H1 (cell line): ENCODE measurements at regions not wholly inside any gene's neighbourhood (a gene's known extent, or its start where the extent isn't known, plus 50 kb on each side); places are given as distances from the start of the nearest gene placed in this dataset.

Source experiments
- CTCF ChIA-PET: fragments of 300-600 bp; sonication (Branson Sonifier 250); formaldehyde crosslinking; loops from one replicate; lab custom pipeline; 2021; ENCODE audit not compliant: partially characterized antibody; lab: Charles Lee
- POLR2A ChIA-PET: fragments of 300-600 bp; sonication (Branson Sonifier 250); formaldehyde crosslinking; loops from one replicate; lab custom pipeline; 2021; ENCODE audit warnings: inconsistent platforms; ENCODE audit not compliant: partially characterized antibody; lab: Charles Lee
- DNase-seq, 2 experiments: peaks; one replicate each; pipeline versions ENCODE4 v3.0.0 to v3.0.0-alpha.2; 2010 to 2022; ENCODE audit warnings: low spot score in 2 of 2, low read depth in 1 of 2, mixed read lengths in 1 of 2
- FAIRE-seq: peaks from 2 replicates; lab custom pipeline; 2011; peaks lifted over from hg19 to GRCh38; lab: Jason Lieb, UNC
- H2AFZ ChIP-seq: 2 replicates; pipeline ENCODE4 v1.8.1; 2012; ENCODE audit warnings: low read length, inconsistent platforms
- H2AK5ac ChIP-seq: 2 replicates; pipeline ENCODE4 v1.6.1; 2013; ENCODE audit warnings: low read depth, low read length
- H2BK120ac ChIP-seq: replicated peaks from 2 replicates; pipeline ENCODE3; 2013; ENCODE audit warnings: low read depth, low read length, inconsistent platforms
- H2BK12ac ChIP-seq: 2 replicates; pipeline ENCODE4 v1.6.1; 2013; ENCODE audit warnings: low read depth, low read length
- H2BK15ac ChIP-seq: 2 replicates; pipeline ENCODE4 v1.6.1; 2013; ENCODE audit warnings: low read length
- H2BK20ac ChIP-seq: 2 replicates; pipeline ENCODE4 v1.6.1; 2013; ENCODE audit warnings: low read length
- H2BK5ac ChIP-seq: 2 replicates; pipeline ENCODE4 v1.6.1; 2013; ENCODE audit warnings: low read depth, low read length
- H3K14ac ChIP-seq: 2 replicates; pipeline ENCODE4 v1.6.1; 2013; ENCODE audit warnings: inconsistent platforms; ENCODE audit not compliant: insufficient read length
- H3K18ac ChIP-seq: 2 replicates; pipeline ENCODE4 v1.6.1; 2013; ENCODE audit warnings: low read length; ENCODE audit errors: extremely low read depth
- H3K23ac ChIP-seq: 2 replicates; pipeline ENCODE4 v1.6.1; 2013; ENCODE audit warnings: inconsistent platforms; ENCODE audit not compliant: insufficient read length
- H3K23me2 ChIP-seq: 2 replicates; pipeline ENCODE4 v1.6.1; 2013; ENCODE audit warnings: low read depth, low read length
- H3K27ac ChIP-seq: 2 replicates; pipeline ENCODE4 v1.6.1; 2011; ENCODE audit warnings: low read depth, low read length, inconsistent platforms
- H3K27me3 ChIP-seq, 4 experiments: replicated peaks in 1 of 4; 1 replicate in 1 of 4; 2 replicates in 3 of 4; pipeline versions ENCODE4 v1.6.1 to v1.8.1; 2011 to 2013; ENCODE audit warnings: low read length in 3 of 4, mild to moderate bottlenecking in 3 of 4, inconsistent platforms in 2 of 4, mixed read lengths in 2 of 4, moderate library complexity in 1 of 4; ENCODE audit not compliant: control insufficient read depth in 3 of 4, insufficient read depth in 3 of 4; ENCODE audit errors: extremely low read depth in 1 of 4
- H3K36me3 ChIP-seq, 4 experiments: 2 replicates each; pipeline versions ENCODE4 v1.6.1 to v1.8.1; 2011 to 2013; ENCODE audit warnings: mild to moderate bottlenecking in 4 of 4, low read length in 3 of 4, moderate library complexity in 2 of 4, control low read depth in 1 of 4, inconsistent platforms in 1 of 4; ENCODE audit not compliant: insufficient read depth in 4 of 4, control insufficient read depth in 2 of 4
- H3K4ac ChIP-seq: replicated peaks from 2 replicates; pipeline ENCODE3; 2013; ENCODE audit warnings: low read length, low read depth, mixed read lengths, inconsistent platforms; ENCODE audit not compliant: insufficient read length
- H3K4me1 ChIP-seq, 4 experiments: replicated peaks in 1 of 4; 1 replicate in 1 of 4; 2 replicates in 3 of 4; pipeline versions ENCODE4 v1.6.1 to v1.8.1; 2011 to 2013; ENCODE audit warnings: low read length in 3 of 4, inconsistent platforms in 2 of 4, mixed read lengths in 1 of 4; ENCODE audit not compliant: insufficient read depth in 4 of 4, control insufficient read depth in 3 of 4
- H3K4me2 ChIP-seq, 2 experiments: 2 replicates each; pipeline versions ENCODE4 v1.6.1 to v1.8.1; 2011 to 2013; ENCODE audit warnings: low read depth in 2 of 2, low read length in 2 of 2, control low read depth in 1 of 2, inconsistent platforms in 1 of 2, mild to moderate bottlenecking in 1 of 2; ENCODE audit not compliant: insufficient read depth in 1 of 2
- H3K4me3 ChIP-seq, 4 experiments: fragments of 200-600, 300-600 bp in 1 of 4; sonication (generic), shearing (Covaris generic), sonication (Bioruptor Twin) in 1 of 4; 2 replicates each; pipeline versions ENCODE4 v1.5.1 to v1.8.1; 2011 to 2016; ENCODE audit warnings: low read length in 4 of 4, low read depth in 3 of 4, control low read depth in 2 of 4, inconsistent platforms in 2 of 4, mild to moderate bottlenecking in 2 of 4, mixed read lengths in 1 of 4, moderate library complexity in 1 of 4; ENCODE audit not compliant: insufficient read depth in 2 of 4; ENCODE audit errors: extremely low read depth in 1 of 4
- H3K56ac ChIP-seq: replicated peaks from 2 replicates; pipeline ENCODE3; 2013; ENCODE audit warnings: low read depth, mild to moderate bottlenecking, mixed read lengths, low read length, inconsistent platforms; ENCODE audit not compliant: insufficient read length
- H3K79me1 ChIP-seq: 2 replicates; pipeline ENCODE4 v1.6.1; 2013; ENCODE audit warnings: low read depth, low read length, control low read depth
- H3K79me2 ChIP-seq, 2 experiments: 2 replicates each; pipeline versions ENCODE4 v1.6.1 to v1.8.1; 2012 to 2013; ENCODE audit warnings: low read length in 2 of 2, mild to moderate bottlenecking in 2 of 2, inconsistent platforms in 1 of 2; ENCODE audit not compliant: insufficient read depth in 2 of 2, control insufficient read depth in 1 of 2
- H3K9ac ChIP-seq, 4 experiments: replicated peaks in 1 of 4; 1 replicate in 1 of 4; 2 replicates in 3 of 4; pipeline versions ENCODE4 v1.6.1 to v1.8.1; 2011 to 2013; ENCODE audit warnings: low read depth in 3 of 4, low read length in 3 of 4, control low read depth in 2 of 4, mild to moderate bottlenecking in 2 of 4, moderate library complexity in 2 of 4, inconsistent platforms in 1 of 4; ENCODE audit errors: extremely low read depth in 1 of 4
- H3K9me3 ChIP-seq, 2 experiments: 2 replicates each; pipeline versions ENCODE4 v1.6.1 to v1.8.1; 2012 to 2013; ENCODE audit warnings: mild to moderate bottlenecking in 2 of 2, moderate library complexity in 2 of 2, control low read depth in 1 of 2, inconsistent platforms in 1 of 2, low read depth in 1 of 2, low read length in 1 of 2, mixed read lengths in 1 of 2; ENCODE audit not compliant: insufficient read depth in 2 of 2
- H4K20me1 ChIP-seq, 2 experiments: replicated peaks in 1 of 2; 2 replicates each; pipeline versions ENCODE3 to v1.8.1; 2011 to 2013; ENCODE audit warnings: inconsistent platforms in 2 of 2, low read length in 2 of 2, mild to moderate bottlenecking in 1 of 2; ENCODE audit not compliant: insufficient read depth in 2 of 2, control insufficient read depth in 1 of 2
- H4K5ac ChIP-seq: 2 replicates; pipeline ENCODE4 v1.6.1; 2013; ENCODE audit warnings: low read length, low read depth, mixed read lengths, inconsistent platforms; ENCODE audit not compliant: insufficient read length
- H4K8ac ChIP-seq: 2 replicates; pipeline ENCODE4 v1.8.0; 2013; ENCODE audit warnings: mild to moderate bottlenecking, moderate library complexity, low read length, inconsistent platforms; ENCODE audit not compliant: insufficient read depth; ENCODE audit errors: extremely low read depth
- H4K91ac ChIP-seq: replicated peaks from 2 replicates; pipeline ENCODE3; 2013; ENCODE audit warnings: low read length, mixed read lengths, inconsistent platforms; ENCODE audit not compliant: insufficient read length
- EGR1 ChIP-seq: IDR thresholded peaks from 2 replicates; pipeline ENCODE4 v1.6.1; 2011; ENCODE audit warnings: low read depth, low read length, borderline replicate concordance
- FOSL1 ChIP-seq: IDR thresholded peaks from 2 replicates; pipeline ENCODE4 v1.6.1; 2011; ENCODE audit warnings: mild to moderate bottlenecking, low read depth, low read length, moderate library complexity; ENCODE audit not compliant: insufficient read depth
- GABPA ChIP-seq: IDR thresholded peaks from 2 replicates; pipeline ENCODE4 v1.6.1; 2011; ENCODE audit warnings: mild to moderate bottlenecking, low read length, moderate library complexity, borderline replicate concordance; ENCODE audit not compliant: insufficient read depth
- RFX5 ChIP-seq: IDR thresholded peaks from 2 replicates; pipeline ENCODE4 v1.6.1; 2011; ENCODE audit warnings: low read depth, low read length, improper control_type of control experiment, borderline replicate concordance
- WGBS, 2 experiments: shearing (Covaris generic) in 1 of 2; methylation state at CpG; one replicate each; pipeline versions ENCODE4 v1.1.6 to v1.1.7; 2013 to 2015; ENCODE audit warnings: low lambda C conversion rate in 2 of 2, mixed read lengths in 2 of 2, inconsistent platforms in 1 of 2, low coverage in 1 of 2, missing lambda C conversion rate in 1 of 2; ENCODE audit not compliant: insufficient replicate concordance in 2 of 2, insufficient coverage in 1 of 2, insufficient read length in 1 of 2; ENCODE audit errors: extremely low coverage in 1 of 2, missing lambda C conversion rate in 1 of 2; 5-methylcytosine and 5-hydroxymethylcytosine counted together
- TF ChIP-seq, protein P1 (sequence below): IDR thresholded peaks from 2 replicates; pipeline ENCODE4 v1.6.1; 2012; ENCODE audit warnings: inconsistent platforms
- TF ChIP-seq, protein P2 (sequence below): IDR thresholded peaks from 2 replicates; pipeline ENCODE4 v1.6.1; 2011; ENCODE audit warnings: low read length, improper control_type of control experiment

- 87% methylated on average over 4 of the region's 4 CpGs; no CpG with 5 or more reads in 1 of the 2 experiments for WGBS, 2 experiments
- POLR2A ChIA-PET = no interaction called here
- peaks cover 3 to 4% of the 10 kb centered on the region in 2 experiments; a peak in 2 of 4 replicates for H3K9me3 ChIP-seq
- H2BK12ac ChIP-seq = no peak overlapping the region
- no peaks in the 10 kb centered on the region for H3K79me1 ChIP-seq
- no peak overlapping the region for H3K23ac ChIP-seq
- H3K27me3 ChIP-seq = no peaks in the 10 kb centered on the region
- TF ChIP-seq, protein P1, sequence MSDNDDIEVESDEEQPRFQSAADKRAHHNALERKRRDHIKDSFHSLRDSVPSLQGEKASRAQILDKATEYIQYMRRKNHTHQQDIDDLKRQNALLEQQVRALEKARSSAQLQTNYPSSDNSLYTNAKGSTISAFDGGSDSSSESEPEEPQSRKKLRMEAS = no peak
- TF ChIP-seq FOSL1 (no peak), GABPA (no peak), EGR1 (no peak), RFX5 (no peak)
- TF ChIP-seq, protein P2, sequence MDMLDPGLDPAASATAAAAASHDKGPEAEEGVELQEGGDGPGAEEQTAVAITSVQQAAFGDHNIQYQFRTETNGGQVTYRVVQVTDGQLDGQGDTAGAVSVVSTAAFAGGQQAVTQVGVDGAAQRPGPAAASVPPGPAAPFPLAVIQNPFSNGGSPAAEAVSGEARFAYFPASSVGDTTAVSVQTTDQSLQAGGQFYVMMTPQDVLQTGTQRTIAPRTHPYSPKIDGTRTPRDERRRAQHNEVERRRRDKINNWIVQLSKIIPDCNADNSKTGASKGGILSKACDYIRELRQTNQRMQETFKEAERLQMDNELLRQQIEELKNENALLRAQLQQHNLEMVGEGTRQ = no peak
- TF ChIP-seq, all 59 proteins: peak for 0
- Histone ChIP-seq H2BK120ac (no peak overlapping the region), H3K27ac (no peak overlapping the region), H3K4ac (no peak overlapping the region), H4K91ac (no peak overlapping the region), H3K4me2 (no peak overlapping the region), H3K4me1 (no peaks in the 10 kb centered on the region; a peak in 1 of 7 replicates), H2BK20ac (no peak overlapping the region), H3K79me2 (no peaks in the 10 kb centered on the region), H3K56ac (no peak overlapping the region), H3K18ac (no peak overlapping the region), H3K9ac (no peak overlapping the region), H3K23me2 (0 out of 2 replicates have a peak, but pooled peaks cover 2% of the 10 kb centered on the region), H3K4me3 (no peak overlapping the region), H2BK15ac (no peak overlapping the region), H3K14ac (no peak overlapping the region), H4K8ac (no peak overlapping the region), H2AK5ac (no peak overlapping the region), H2BK5ac (no peak overlapping the region), H4K20me1 (no peaks in the 10 kb centered on the region), H2AFZ (no peak overlapping the region), H4K5ac (no peak overlapping the region), H3K36me3 (no peaks in the 10 kb centered on the region)
- FAIRE-seq (no peak), DNase-seq (no peak)
- CTCF ChIA-PET = interaction anchor here (0.7 to 1.9 kb wide), 3 partner anchors 17 to 26 kb away, joined by 3 to 5 read pairs (median 3); no protein-coding TSS in a partner anchor
Measured at GRCh38 chr14:101104485-101104884, 201.0 kb upstream of the RTL1 start.
